Hepatocyte (in vitro differentiated cells): ENCODE measurements at regions not wholly inside any gene's neighbourhood (a gene's known extent, or its start where the extent isn't known, plus 50 kb on each side); places are given as distances from the start of the nearest gene placed in this dataset.
A peak's percentile ranks its signal among the peaks of the same experiment; 100 is the strongest.

Experiments used
- DNase-seq: peaks from one replicate; pipeline ENCODE4 v3.0.0-alpha.2; 2016; ENCODE audit warnings: low spot score
- H2AFZ ChIP-seq: fragments of 200-600 bp; sonication (generic); 2 replicates; pipeline ENCODE4 v1.6.0; 2016; ENCODE audit warnings: antibody characterized with exemption, mild to moderate bottlenecking
- H3K27ac ChIP-seq: fragments of 200-600 bp; sonication (generic); 2 replicates; pipeline ENCODE4 v1.5.1; 2016; ENCODE audit warnings: mild to moderate bottlenecking
- H3K27me3 ChIP-seq: fragments of 200-600 bp; sonication (generic); 2 replicates; pipeline ENCODE4 v1.6.1; 2016
- H3K36me3 ChIP-seq: fragments of 200-600 bp; sonication (generic); replicated peaks from 2 replicates; pipeline ENCODE4 v1.5.1; 2016; ENCODE audit warnings: low read depth; ENCODE audit not compliant: insufficient read depth
- H3K4me1 ChIP-seq: fragments of 200-600 bp; sonication (generic); 2 replicates; pipeline ENCODE4 v1.5.1; 2016; ENCODE audit warnings: mild to moderate bottlenecking, moderate library complexity; ENCODE audit not compliant: insufficient read depth
- H3K4me2 ChIP-seq: fragments of 200-600 bp; sonication (generic); 2 replicates; pipeline ENCODE4 v1.6.0; 2016
- H3K4me3 ChIP-seq: fragments of 200-600 bp; sonication (generic); 2 replicates; pipeline ENCODE4 v1.5.1; 2016; ENCODE audit warnings: mild to moderate bottlenecking
- H3K79me2 ChIP-seq: fragments of 200-600 bp; sonication (generic); 2 replicates; pipeline ENCODE4 v1.6.0; 2017; ENCODE audit warnings: mild to moderate bottlenecking
- H3K9me2 ChIP-seq: fragments of 200-600 bp; sonication (generic); replicated peaks from 2 replicates; pipeline ENCODE4 v1.6.0; 2017; ENCODE audit warnings: mild to moderate bottlenecking; ENCODE audit not compliant: insufficient read depth
- H3K9me3 ChIP-seq: fragments of 200-600 bp; sonication (generic); 2 replicates; pipeline ENCODE4 v1.5.1; 2016; ENCODE audit warnings: low read depth, mild to moderate bottlenecking
- H4K20me1 ChIP-seq: fragments of 200-600 bp; sonication (generic); 2 replicates; pipeline ENCODE4 v1.6.0; 2016; ENCODE audit warnings: mild to moderate bottlenecking; ENCODE audit not compliant: insufficient read depth, poor library complexity, severe bottlenecking
- CTCF ChIP-seq: fragments of 200-600 bp; sonication (generic); IDR thresholded peaks from 2 replicates; pipeline ENCODE4 v1.5.1; 2016; ENCODE audit warnings: antibody characterized with exemption, mild to moderate bottlenecking; ENCODE audit not compliant: poor library complexity
- EZH2 ChIP-seq: fragments of 200-600 bp; sonication (generic); IDR thresholded peaks from 2 replicates; pipeline ENCODE4 v1.6.1; 2016; ENCODE audit warnings: antibody characterized with exemption, mild to moderate bottlenecking, borderline replicate concordance
- EZH2phosphoT487 ChIP-seq: fragments of 200-600 bp; sonication (generic); IDR thresholded peaks from one replicate; pipeline ENCODE4 v1.6.1; 2018; ENCODE audit warnings: antibody characterized with exemption, mild to moderate bottlenecking, low read depth, moderate library complexity; ENCODE audit not compliant: unreplicated experiment, severe bottlenecking
- WGBS: methylation state at CpG from one replicate; pipeline ENCODE4 v1.1.6; 2016; ENCODE audit warnings: low lambda C conversion rate; ENCODE audit errors: missing lambda C conversion rate; 5-methylcytosine and 5-hydroxymethylcytosine counted together

- TF ChIP-seq CTCF (no peak), EZH2 (no peak), EZH2phosphoT487 (no peak)
Measured at GRCh38 chr6:112439010-112439409, 91.9 kb downstream of the RFPL4B start.

GRCh38 chr6:112439432-112439831, 92.3 kb downstream of the RFPL4B start:
- WGBS = 91% methylated on average over 1 of the region's 1 CpG
- no peak overlapping the region for H3K27ac ChIP-seq
- no peaks in the 10 kb centered on the region for H3K9me2 ChIP-seq
- H3K4me2 ChIP-seq = peak overlapping the region; percentile 3
- H3K36me3 ChIP-seq = no peaks in the 10 kb centered on the region
- no peak overlapping the region for H2AFZ ChIP-seq
- H3K79me2 ChIP-seq = no peaks in the 10 kb centered on the region
- no peak overlapping the region for H3K4me3 ChIP-seq
- no peaks in the 10 kb centered on the region for H3K27me3 ChIP-seq
- H4K20me1 ChIP-seq = no peaks in the 10 kb centered on the region
- H3K9me3 ChIP-seq = no peaks in the 10 kb centered on the region
- peaks cover 7% of the 10 kb centered on the region for H3K4me1 ChIP-seq
- no peak for DNase-seq
- no peak for TF ChIP-seq EZH2
- no peak for TF ChIP-seq CTCF
- no peak for TF ChIP-seq EZH2phosphoT487

More at GRCh38 chr6:112439010-112439409, 91.9 kb downstream of the RFPL4B start:
- Histone ChIP-seq H2AFZ (no peak overlapping the region), H3K27me3 (no peaks in the 10 kb centered on the region), H3K27ac (no peak overlapping the region), H3K4me2 (peak overlapping the region; percentile 3), H3K79me2 (no peaks in the 10 kb centered on the region), H3K4me1 (peaks cover 7% of the 10 kb centered on the region), H4K20me1 (no peaks in the 10 kb centered on the region), H3K4me3 (no peak overlapping the region), H3K9me3 (no peaks in the 10 kb centered on the region), H3K9me2 (no peaks in the 10 kb centered on the region), H3K36me3 (no peaks in the 10 kb centered on the region)
- no peak for DNase-seq
- 77% methylated on average over 5 of the region's 5 CpGs for WGBS

- no peak for TF ChIP-seq EZH2phosphoT487
- TF ChIP-seq EZH2 = no peak
- TF ChIP-seq CTCF = no peak
- H3K9me3 ChIP-seq = no peaks in the 10 kb centered on the region
- peaks cover 7% of the 10 kb centered on the region for H3K4me1 ChIP-seq
- no peaks in the 10 kb centered on the region for H4K20me1 ChIP-seq
- H3K27ac ChIP-seq = no peak overlapping the region
- no peak overlapping the region for H3K4me2 ChIP-seq
- no peaks in the 10 kb centered on the region for H3K79me2 ChIP-seq
- H3K27me3 ChIP-seq = no peaks in the 10 kb centered on the region
- DNase-seq = no peak
- no peaks in the 10 kb centered on the region for H3K36me3 ChIP-seq
- H2AFZ ChIP-seq = no peak overlapping the region
- H3K9me2 ChIP-seq = no peaks in the 10 kb centered on the region
- 75% methylated on average over 1 of the region's 1 CpG for WGBS
- H3K4me3 ChIP-seq = no peak overlapping the region
Measured at GRCh38 chr6:112441607-112442006, 94.5 kb downstream of the RFPL4B start.
